Heart left ventricle (tissue), 16 donors: ENCODE measurements at regions not wholly inside any gene's neighbourhood (a gene's known extent, or its start where the extent isn't known, plus 50 kb on each side); places are given as distances from the start of the nearest gene placed in this dataset.

Source experiments
- ATAC-seq, 4 donors: fragments of 200-7000 bp; cut with Tn5 transposase; one replicate each; pipeline ENCODE4 v1.9.1; 2020 to 2022; ENCODE audit warnings: moderate library complexity in 4 of 4, mild to moderate bottlenecking in 3 of 4, moderate number of reproducible peaks in 1 of 4
- DNase-seq, 5 donors: peaks; one replicate each; pipeline ENCODE4 v3.0.0-alpha.2; 2020
- H3K27ac ChIP-seq, 12 donors: fragments of 200-600 bp; sonication (generic) in 4 of 12; one replicate each; pipeline versions ENCODE4 v1.5.0 to v1.8.0; 2016 to 2022; ENCODE audit warnings: mild to moderate bottlenecking in 2 of 12
- H3K27me3 ChIP-seq, 9 donors: fragments of 200-600 bp; sonication (generic) in 2 of 9; one replicate each; pipeline versions ENCODE4 v1.5.1 to v1.8.0; 2016 to 2022; ENCODE audit warnings: mild to moderate bottlenecking in 3 of 9
- H3K36me3 ChIP-seq, 9 donors: fragments of 200-600 bp; sonication (generic) in 2 of 9; one replicate each; pipeline versions ENCODE4 v1.5.0 to v1.8.0; 2018 to 2022; ENCODE audit warnings: mild to moderate bottlenecking in 2 of 9
- H3K4me1 ChIP-seq, 12 donors: fragments of 200-600 bp; sonication (generic) in 4 of 12; one replicate each; pipeline versions ENCODE4 v1.5.0 to v1.8.0; 2016 to 2022; ENCODE audit warnings: mild to moderate bottlenecking in 3 of 12
- H3K4me3 ChIP-seq, 12 donors: fragments of 200-600 bp; sonication (generic) in 4 of 12; one replicate each; pipeline versions ENCODE4 v1.5.0 to v1.8.0; 2017 to 2022; ENCODE audit warnings: mild to moderate bottlenecking in 9 of 12, moderate library complexity in 4 of 12
- H3K9me3 ChIP-seq, 12 donors: fragments of 200-600 bp; sonication (generic) in 4 of 12; one replicate each; pipeline versions ENCODE4 v1.5.0 to v1.8.0; 2016 to 2022; ENCODE audit warnings: mild to moderate bottlenecking in 1 of 12
- POLR2A ChIP-seq, 2 donors: fragments of 450-650 bp; IDR thresholded peaks; one replicate each; pipeline ENCODE4 v1.6.1; 2017; ENCODE audit warnings: antibody characterized with exemption in 2 of 2, mild to moderate bottlenecking in 2 of 2, moderate library complexity in 2 of 2
- WGBS, 4 donors: extraction: QIAGEN DNeasy Blood & Tissue Kit in 2 of 4; methylation state at CpG; one replicate each; pipeline versions ENCODE4 v1.1.5 to v1.1.7; 2013 to 2018; 5-methylcytosine and 5-hydroxymethylcytosine counted together
- intact Hi-C, 10 donors: fragments of 100-400 bp; cut with DNase I; formaldehyde crosslinking; loops; one replicate each; pipeline versions ENCODE4 v1.11.1 to v1.14.2; 2022
- TF ChIP-seq, protein P1 (sequence below), 12 donors: fragments of 200-600 bp; sonication (generic) in 4 of 12; IDR thresholded peaks; one replicate each; pipeline versions ENCODE4 v1.5.0 to v1.8.0; 2018 to 2022; ENCODE audit warnings: antibody characterized with exemption in 12 of 12, mild to moderate bottlenecking in 5 of 12
- donor health status: ischemic (EF 13 %, LVEDD 7.1; RV severe dilation, severe dysfunction).
- donor health status: healthy with polysubstance abuse.
- donor health status: DM: no; HTN: yes; CAD: no.
- donor health status: DM: no; HTN: no; CAD: no.
- donor health status: ischemic (EF 25% LVEDD 6.9; RV normal size, moderate dysfunction).
- donor health status: ischemic (EF 25% LVEDD 5.7; RV mildly dilated, moderate dysfunction).
- donor health status: healthy.
- donor health status: DM: yes; HTN: yes; CAD: no.
- donor health status: ischemic (EF 35%, LVEDD 5.7; RV mildly dilated, moderate dysfunction).
- donor health status: nonischemic (EF 11% LVEDD 7.7; RV severe dilation, severe dysfunction).
- donor health status: DM: yes; HTN: yes; CAD: no.
- donor health status: PGD.
- donor health status: ischemic (EF 29% LVEDD 5.4; RV normal size, mild dysfunction).
- donor health status: nonischemic (EF 23%, LVEDD 6.1; RV moderate dilation, normal function).

- no peaks in the 10 kb centered on the region for H3K4me1 ChIP-seq
- 39 to 53% (median 48%) methylated on average over 3 of the region's 3 CpGs for WGBS, 4 donors
- no peak overlapping the region for H3K4me3 ChIP-seq
- DNase-seq = no peak
- ATAC-seq = no peak
- no peaks in the 10 kb centered on the region for H3K27me3 ChIP-seq
- intact Hi-C loops = no loop called here
- no peak overlapping the region for H3K27ac ChIP-seq
- no peak for TF ChIP-seq POLR2A (IDR thresholded peaks at IDR 0.05)
- TF ChIP-seq, protein P1, sequence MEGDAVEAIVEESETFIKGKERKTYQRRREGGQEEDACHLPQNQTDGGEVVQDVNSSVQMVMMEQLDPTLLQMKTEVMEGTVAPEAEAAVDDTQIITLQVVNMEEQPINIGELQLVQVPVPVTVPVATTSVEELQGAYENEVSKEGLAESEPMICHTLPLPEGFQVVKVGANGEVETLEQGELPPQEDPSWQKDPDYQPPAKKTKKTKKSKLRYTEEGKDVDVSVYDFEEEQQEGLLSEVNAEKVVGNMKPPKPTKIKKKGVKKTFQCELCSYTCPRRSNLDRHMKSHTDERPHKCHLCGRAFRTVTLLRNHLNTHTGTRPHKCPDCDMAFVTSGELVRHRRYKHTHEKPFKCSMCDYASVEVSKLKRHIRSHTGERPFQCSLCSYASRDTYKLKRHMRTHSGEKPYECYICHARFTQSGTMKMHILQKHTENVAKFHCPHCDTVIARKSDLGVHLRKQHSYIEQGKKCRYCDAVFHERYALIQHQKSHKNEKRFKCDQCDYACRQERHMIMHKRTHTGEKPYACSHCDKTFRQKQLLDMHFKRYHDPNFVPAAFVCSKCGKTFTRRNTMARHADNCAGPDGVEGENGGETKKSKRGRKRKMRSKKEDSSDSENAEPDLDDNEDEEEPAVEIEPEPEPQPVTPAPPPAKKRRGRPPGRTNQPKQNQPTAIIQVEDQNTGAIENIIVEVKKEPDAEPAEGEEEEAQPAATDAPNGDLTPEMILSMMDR (IDR thresholded peaks at IDR 0.05) = no peak
- H3K36me3 ChIP-seq = no peaks in the 10 kb centered on the region
- H3K9me3 ChIP-seq = no peaks in the 10 kb centered on the region
Measured at GRCh38 chrX:98067611-98068010, 1183.9 kb downstream of the RPA4 start.

GRCh38 chrX:98068024-98068580 is 1184.4 kb downstream of the RPA4 start:
- ATAC-seq (no peak), DNase-seq (no peak)
- Histone ChIP-seq H3K4me3 (no peak overlapping the region), H3K9me3 (no peaks in the 10 kb centered on the region), H3K27me3 (no peaks in the 10 kb centered on the region), H3K36me3 (no peaks in the 10 kb centered on the region), H3K27ac (no peak overlapping the region), H3K4me1 (no peaks in the 10 kb centered on the region)
- intact Hi-C loops = no loop called here
- 31 to 50% (median 39%) methylated on average over 3 of the region's 3 CpGs for WGBS, 4 donors
- TF ChIP-seq POLR2A (IDR thresholded peaks at IDR 0.05) = no peak
- TF ChIP-seq, protein P1 (IDR thresholded peaks at IDR 0.05) = no peak

DNA sequence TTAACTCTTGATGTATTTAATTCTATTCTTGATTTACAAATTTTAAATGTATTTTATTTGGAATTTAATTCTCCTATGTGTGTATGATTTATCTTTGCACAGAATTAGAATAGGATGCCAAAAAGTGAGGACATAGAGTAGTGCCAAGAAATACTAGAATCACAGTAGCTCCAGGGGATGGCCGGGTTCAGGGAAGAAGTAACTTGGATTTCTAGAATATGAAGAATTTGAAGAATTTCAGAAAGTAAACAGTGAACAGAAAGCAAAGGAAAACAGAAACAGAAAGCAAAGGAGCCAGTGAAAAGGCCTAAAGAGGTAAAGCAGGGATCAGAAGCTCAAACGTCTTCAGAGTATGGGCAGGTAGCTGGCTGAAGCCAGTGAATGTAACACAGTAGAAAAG is 1187.6 kb downstream of the RPA4 start:
- TF ChIP-seq POLR2A (IDR thresholded peaks at IDR 0.05) = no peak
- TF ChIP-seq, protein P1 (IDR thresholded peaks at IDR 0.05) = no peak
- intact Hi-C loops = no loop called here
- H3K36me3 ChIP-seq = no peaks in the 10 kb centered on the region
- DNase-seq (no peak), ATAC-seq (no peak)
- no peak overlapping the region for H3K4me3 ChIP-seq
- no peaks in the 10 kb centered on the region for H3K9me3 ChIP-seq
- no peaks in the 10 kb centered on the region for H3K4me1 ChIP-seq
- no peak overlapping the region for H3K27ac ChIP-seq
- no peaks in the 10 kb centered on the region for H3K27me3 ChIP-seq
- WGBS, 4 donors = 32 to 54% (median 34%) methylated on average over 2 of the region's 2 CpGs

DNA sequence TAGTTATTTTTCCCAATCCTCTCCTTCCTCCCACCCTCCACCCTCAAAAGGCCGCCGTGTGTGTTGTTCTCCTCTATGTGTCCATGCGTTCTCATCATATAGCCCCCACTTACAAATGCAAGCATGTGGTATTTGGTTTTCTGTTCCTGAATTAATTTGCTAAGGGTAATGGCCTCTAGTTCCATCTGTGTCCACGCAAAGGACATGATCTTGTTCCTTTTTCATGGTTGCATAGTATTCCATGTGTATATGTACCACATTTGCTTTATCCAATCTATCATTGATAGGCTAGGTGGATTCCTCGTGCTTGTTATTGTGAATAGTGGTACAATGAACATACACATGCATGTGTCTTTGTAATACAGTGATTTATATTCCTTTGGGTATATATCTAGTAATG is 1193.7 kb downstream of the RPA4 start:
- no peak for ATAC-seq
- Histone ChIP-seq H3K27ac (no peak overlapping the region), H3K36me3 (no peaks in the 10 kb centered on the region), H3K4me1 (no peaks in the 10 kb centered on the region), H3K9me3 (peaks cover 0 to 8% (median 0%) of the 10 kb centered on the region in 12 donors), H3K4me3 (no peak overlapping the region), H3K27me3 (peaks cover 0 to 4% (median 0%) of the 10 kb centered on the region in 9 donors)
- TF ChIP-seq POLR2A (IDR thresholded peaks at IDR 0.05) = no peak
- TF ChIP-seq, protein P1 (IDR thresholded peaks at IDR 0.05) = no peak
- WGBS, 4 donors = 85 to 89% (median 87%) methylated on average over 5 of the region's 5 CpGs
- intact Hi-C loops = no loop called here
- no peak for DNase-seq
